Testis (tissue), 2 donors: ENCODE measurements at regions not wholly inside any gene's neighbourhood (a gene's known extent, or its start where the extent isn't known, plus 50 kb on each side); places are given as distances from the start of the nearest gene placed in this dataset.

Source experiments
- DNase-seq: peaks from one replicate; pipeline ENCODE4 v3.0.0-alpha.2; 2019
- H3K27ac ChIP-seq, 2 donors: fragments of 200-600 bp; sonication (generic); one replicate each; pipeline ENCODE4 v1.5.1; 2019
- H3K27me3 ChIP-seq: fragments of 200-600 bp; sonication (generic); one replicate; pipeline ENCODE4 v1.5.1; 2019
- H3K36me3 ChIP-seq: fragments of 200-600 bp; sonication (generic); one replicate; pipeline ENCODE4 v1.5.1; 2017; ENCODE audit warnings: low read depth; ENCODE audit errors: missing control alignments
- H3K4me1 ChIP-seq: fragments of 200-600 bp; sonication (generic); one replicate; pipeline ENCODE4 v1.5.1; 2019
- H3K4me3 ChIP-seq, 2 donors: fragments of 200-600 bp; sonication (generic); one replicate each; pipeline ENCODE4 v1.5.1; 2017 to 2019
- H3K9me3 ChIP-seq: fragments of 200-600 bp; sonication (generic); one replicate; pipeline ENCODE4 v1.5.1; 2017
- CTCF ChIP-seq, 3 experiments: fragments of 450-650 bp in 2 of 3; fragments of 200-600 bp in 1 of 3; sonication (generic) in 1 of 3; IDR thresholded peaks; one replicate each; pipeline ENCODE4 v1.5.1; 2016 to 2019; ENCODE audit warnings: antibody characterized with exemption in 3 of 3, mild to moderate bottlenecking in 2 of 3, moderate library complexity in 1 of 3
- POLR2A ChIP-seq: fragments of 450-650 bp; IDR thresholded peaks from one replicate; pipeline ENCODE4 v1.6.1; 2017; ENCODE audit warnings: antibody characterized with exemption, mild to moderate bottlenecking, moderate library complexity
- WGBS, 2 donors: methylation state at CpG; one replicate each; pipeline ENCODE4 v1.1.5; 2018; 5-methylcytosine and 5-hydroxymethylcytosine counted together
- intact Hi-C: fragments of 100-400 bp; cut with DNase I; formaldehyde crosslinking; loops from one replicate; pipeline ENCODE4 v1.15.1; 2023; ENCODE audit warnings: low total_unique reads

- TF ChIP-seq POLR2A (no peak), CTCF (IDR thresholded peaks at IDR 0.05) (no peak)
- intact Hi-C loops, result no loop called here
- Histone ChIP-seq H3K27ac (no peak overlapping the region), H3K9me3 (no peaks in the 10 kb centered on the region), H3K27me3 (no peaks in the 10 kb centered on the region), H3K4me3 (no peak overlapping the region), H3K36me3 (no peaks in the 10 kb centered on the region), H3K4me1 (no peaks in the 10 kb centered on the region)
- DNase-seq, result no peak
- 96 to 97% methylated on average over 4 to 5 of the region's 5 CpGs for WGBS, 2 donors
These were observed 117.3 kb downstream of the TTC32 start for GRCh38 chr2:19784456-19784855.

GRCh38 chr2:19783935-19784334 is 117.8 kb downstream of the TTC32 start:
- H3K27ac ChIP-seq, result no peak overlapping the region
- no peaks in the 10 kb centered on the region for H3K4me1 ChIP-seq
- intact Hi-C loops, result no loop called here
- DNase-seq, result no peak
- no peaks in the 10 kb centered on the region for H3K36me3 ChIP-seq
- 64 to 86% methylated on average over 2 of the region's 2 CpGs for WGBS, 2 donors
- no peaks in the 10 kb centered on the region for H3K9me3 ChIP-seq
- no peaks in the 10 kb centered on the region for H3K27me3 ChIP-seq
- no peak overlapping the region for H3K4me3 ChIP-seq
- no peak for TF ChIP-seq CTCF (IDR thresholded peaks at IDR 0.05)
- TF ChIP-seq POLR2A, result no peak

- H3K9me3 ChIP-seq, result no peaks in the 10 kb centered on the region
- no peaks in the 10 kb centered on the region for H3K36me3 ChIP-seq
- intact Hi-C loops, result no loop called here
- H3K27me3 ChIP-seq, result no peaks in the 10 kb centered on the region
- no peak for DNase-seq
- WGBS, 2 donors, result 61 to 70% methylated on average over 5 to 6 of the region's 6 CpGs
- H3K4me3 ChIP-seq, result no peak overlapping the region
- H3K27ac ChIP-seq, result no peak overlapping the region
- TF ChIP-seq POLR2A (no peak), CTCF (IDR thresholded peaks at IDR 0.05) (no peak)
- H3K4me1 ChIP-seq, result no peaks in the 10 kb centered on the region
These were observed 124.8 kb downstream of the TTC32 start for GRCh38 chr2:19776941-19777514.

- Histone ChIP-seq H3K4me3 (no peak overlapping the region), H3K27ac (no peak overlapping the region), H3K27me3 (no peaks in the 10 kb centered on the region), H3K9me3 (no peaks in the 10 kb centered on the region), H3K36me3 (no peaks in the 10 kb centered on the region), H3K4me1 (no peaks in the 10 kb centered on the region)
- WGBS, 2 donors, result 84 to 87% methylated on average over 6 of the region's 6 CpGs
- intact Hi-C loops, result no loop called here
- no peak for DNase-seq
- no peak for TF ChIP-seq CTCF (IDR thresholded peaks at IDR 0.05)
These were observed 125.9 kb downstream of the TTC32 start for GRCh38 chr2:19775838-19776237.

GRCh38 chr2:19775315-19775714 is 126.5 kb downstream of the TTC32 start:
- Histone ChIP-seq H3K27me3 (no peaks in the 10 kb centered on the region), H3K9me3 (no peaks in the 10 kb centered on the region), H3K27ac (no peak overlapping the region), H3K4me3 (no peak overlapping the region), H3K4me1 (no peaks in the 10 kb centered on the region), H3K36me3 (no peaks in the 10 kb centered on the region)
- TF ChIP-seq POLR2A (no peak), CTCF (IDR thresholded peaks at IDR 0.05) (no peak)
- DNase-seq, result no peak
- intact Hi-C loops, result no loop called here
- WGBS, 2 donors, result 93 to 94% methylated on average over 5 of the region's 5 CpGs
